ENCODE measurements at regions not wholly inside any gene's neighbourhood (a gene's known extent, or its start where the extent isn't known, plus 50 kb on each side); places are given as distances from the start of the nearest gene placed in this dataset.

DNA sequence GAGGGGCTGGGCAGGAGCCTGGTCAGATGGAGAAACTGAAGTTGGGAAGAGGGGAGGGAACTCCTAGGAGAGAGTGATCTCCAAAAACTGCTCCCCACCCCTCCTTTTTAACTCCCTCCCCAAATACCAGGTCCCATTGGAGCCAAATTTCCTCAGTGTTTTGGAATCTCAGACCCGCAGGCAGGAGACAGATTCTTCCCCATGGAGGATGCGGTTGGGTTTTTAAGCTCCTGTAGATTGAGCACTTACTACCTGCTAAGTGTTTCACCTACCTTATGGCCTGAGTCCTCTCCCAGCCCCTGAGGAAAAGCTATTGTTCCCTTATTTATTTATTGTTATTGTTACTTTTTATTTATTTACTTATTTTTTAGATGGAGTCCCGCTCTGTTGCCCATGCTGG, 73.2 kb downstream of the CEBPB start:
- POLR2A ChIA-PET: interaction anchor here (0.6 kb wide), 1 partner anchor 189 kb away, joined by 6 read pairs; no protein-coding TSS in a partner anchor
- H3K27ac Mint-ChIP-seq: no peak overlapping the region
- CTCF ChIA-PET: interaction anchor here (1.6 kb wide), 1 partner anchor 18 kb away, joined by 4 read pairs; no protein-coding TSS in a partner anchor
- TF ChIP-seq, protein P1, sequence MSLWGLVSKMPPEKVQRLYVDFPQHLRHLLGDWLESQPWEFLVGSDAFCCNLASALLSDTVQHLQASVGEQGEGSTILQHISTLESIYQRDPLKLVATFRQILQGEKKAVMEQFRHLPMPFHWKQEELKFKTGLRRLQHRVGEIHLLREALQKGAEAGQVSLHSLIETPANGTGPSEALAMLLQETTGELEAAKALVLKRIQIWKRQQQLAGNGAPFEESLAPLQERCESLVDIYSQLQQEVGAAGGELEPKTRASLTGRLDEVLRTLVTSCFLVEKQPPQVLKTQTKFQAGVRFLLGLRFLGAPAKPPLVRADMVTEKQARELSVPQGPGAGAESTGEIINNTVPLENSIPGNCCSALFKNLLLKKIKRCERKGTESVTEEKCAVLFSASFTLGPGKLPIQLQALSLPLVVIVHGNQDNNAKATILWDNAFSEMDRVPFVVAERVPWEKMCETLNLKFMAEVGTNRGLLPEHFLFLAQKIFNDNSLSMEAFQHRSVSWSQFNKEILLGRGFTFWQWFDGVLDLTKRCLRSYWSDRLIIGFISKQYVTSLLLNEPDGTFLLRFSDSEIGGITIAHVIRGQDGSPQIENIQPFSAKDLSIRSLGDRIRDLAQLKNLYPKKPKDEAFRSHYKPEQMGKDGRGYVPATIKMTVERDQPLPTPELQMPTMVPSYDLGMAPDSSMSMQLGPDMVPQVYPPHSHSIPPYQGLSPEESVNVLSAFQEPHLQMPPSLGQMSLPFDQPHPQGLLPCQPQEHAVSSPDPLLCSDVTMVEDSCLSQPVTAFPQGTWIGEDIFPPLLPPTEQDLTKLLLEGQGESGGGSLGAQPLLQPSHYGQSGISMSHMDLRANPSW (CRISPR knock-in tag; conservative IDR thresholded peaks at IDR 0.05; ENCODE audit: low read depth): no peak
- no peak for TF ChIP-seq RORB (CRISPR knock-in tag; IDR thresholded peaks at IDR 0.05)
- TF ChIP-seq, protein P2, sequence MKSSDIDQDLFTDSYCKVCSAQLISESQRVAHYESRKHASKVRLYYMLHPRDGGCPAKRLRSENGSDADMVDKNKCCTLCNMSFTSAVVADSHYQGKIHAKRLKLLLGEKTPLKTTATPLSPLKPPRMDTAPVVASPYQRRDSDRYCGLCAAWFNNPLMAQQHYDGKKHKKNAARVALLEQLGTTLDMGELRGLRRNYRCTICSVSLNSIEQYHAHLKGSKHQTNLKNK (CRISPR knock-in tag; IDR thresholded peaks at IDR 0.05): no peak
- no peak for TF ChIP-seq ELF4 (CRISPR knock-in tag; IDR thresholded peaks at IDR 0.05; ENCODE audit: low read depth)
- no peak for TF ChIP-seq ZNF671 (CRISPR knock-in tag; IDR thresholded peaks at IDR 0.05)
- TF ChIP-seq TEAD4 (CRISPR knock-in tag; IDR thresholded peaks at IDR 0.05): no peak
- TF ChIP-seq EMX1 (CRISPR knock-in tag; IDR thresholded peaks at IDR 0.05): no peak
- no peak for TF ChIP-seq ZNF219 (CRISPR knock-in tag; IDR thresholded peaks at IDR 0.05; ENCODE audit: borderline replicate concordance)
- TF ChIP-seq, protein P3, sequence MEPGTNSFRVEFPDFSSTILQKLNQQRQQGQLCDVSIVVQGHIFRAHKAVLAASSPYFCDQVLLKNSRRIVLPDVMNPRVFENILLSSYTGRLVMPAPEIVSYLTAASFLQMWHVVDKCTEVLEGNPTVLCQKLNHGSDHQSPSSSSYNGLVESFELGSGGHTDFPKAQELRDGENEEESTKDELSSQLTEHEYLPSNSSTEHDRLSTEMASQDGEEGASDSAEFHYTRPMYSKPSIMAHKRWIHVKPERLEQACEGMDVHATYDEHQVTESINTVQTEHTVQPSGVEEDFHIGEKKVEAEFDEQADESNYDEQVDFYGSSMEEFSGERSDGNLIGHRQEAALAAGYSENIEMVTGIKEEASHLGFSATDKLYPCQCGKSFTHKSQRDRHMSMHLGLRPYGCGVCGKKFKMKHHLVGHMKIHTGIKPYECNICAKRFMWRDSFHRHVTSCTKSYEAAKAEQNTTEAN (CRISPR knock-in tag; IDR thresholded peaks at IDR 0.05): no peak
- no peak overlapping the region for H3K4me3 Mint-ChIP-seq
- H3K9me3 Mint-ChIP-seq: no peaks in the 10 kb centered on the region
- peaks cover 27% of the 10 kb centered on the region for H3K4me1 Mint-ChIP-seq
- H3K27me3 Mint-ChIP-seq (ENCODE audit: low read depth): no peaks in the 10 kb centered on the region
- no peaks in the 10 kb centered on the region for H3K36me3 Mint-ChIP-seq
- ATAC-seq (no peak), DNase-seq (ENCODE audit: low spot score) (no peak)

DNA sequence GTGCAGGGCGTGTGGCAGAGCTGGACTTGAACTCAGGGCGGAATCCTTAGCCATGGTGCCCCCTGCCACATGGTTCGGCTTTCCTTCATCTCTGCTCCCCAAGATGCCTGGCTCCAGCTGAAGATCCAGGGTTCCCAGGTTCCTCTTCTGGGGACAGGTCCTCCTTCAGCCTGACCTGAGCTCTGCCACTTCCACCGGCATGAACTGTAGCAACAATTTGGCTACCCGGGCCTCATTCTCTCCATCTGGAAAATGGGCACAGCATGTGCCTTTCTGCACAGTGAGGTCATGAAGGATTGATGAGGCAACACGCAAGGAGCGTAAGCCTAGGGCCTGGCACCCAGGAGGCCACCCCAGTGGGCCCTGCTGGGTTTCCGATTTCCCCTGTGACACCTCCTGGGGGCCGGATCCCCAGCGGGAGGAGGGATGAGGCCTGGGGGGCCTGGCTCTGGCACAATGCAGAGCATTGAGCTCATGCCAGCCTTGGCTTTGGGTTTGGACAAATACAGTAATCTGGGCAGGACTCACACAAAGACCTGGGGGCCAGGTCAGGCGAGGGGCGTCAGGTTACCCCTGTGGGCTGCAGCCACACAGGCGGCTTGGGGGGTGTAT, 74.0 kb downstream of the CEBPB start:
- DNase-seq (ENCODE audit: low spot score) (no peak), ATAC-seq (no peak)
- POLR2A ChIA-PET: interaction anchor here (0.6 kb wide), 1 partner anchor 188 kb away, joined by 6 read pairs; no protein-coding TSS in a partner anchor
- peaks cover 26% of the 10 kb centered on the region for H3K4me1 Mint-ChIP-seq
- no peak overlapping the region for H3K4me3 Mint-ChIP-seq
- CTCF ChIA-PET: interaction anchor here (1.6 kb wide), 1 partner anchor 17 kb away, joined by 4 read pairs; no protein-coding TSS in a partner anchor
- no peaks in the 10 kb centered on the region for H3K36me3 Mint-ChIP-seq
- H3K27me3 Mint-ChIP-seq (ENCODE audit: low read depth): no peaks in the 10 kb centered on the region
- TF ChIP-seq MYBL2 (CRISPR knock-in tag; IDR thresholded peaks at IDR 0.05): no peak
- TF ChIP-seq TP53 (CRISPR knock-in tag; IDR thresholded peaks at IDR 0.05): no peak
- no peak for TF ChIP-seq ZNF396 (CRISPR knock-in tag; IDR thresholded peaks at IDR 0.05; ENCODE audit: borderline replicate concordance)
- no peaks in the 10 kb centered on the region for H3K9me3 Mint-ChIP-seq
- no peak overlapping the region for H3K27ac Mint-ChIP-seq

DNA sequence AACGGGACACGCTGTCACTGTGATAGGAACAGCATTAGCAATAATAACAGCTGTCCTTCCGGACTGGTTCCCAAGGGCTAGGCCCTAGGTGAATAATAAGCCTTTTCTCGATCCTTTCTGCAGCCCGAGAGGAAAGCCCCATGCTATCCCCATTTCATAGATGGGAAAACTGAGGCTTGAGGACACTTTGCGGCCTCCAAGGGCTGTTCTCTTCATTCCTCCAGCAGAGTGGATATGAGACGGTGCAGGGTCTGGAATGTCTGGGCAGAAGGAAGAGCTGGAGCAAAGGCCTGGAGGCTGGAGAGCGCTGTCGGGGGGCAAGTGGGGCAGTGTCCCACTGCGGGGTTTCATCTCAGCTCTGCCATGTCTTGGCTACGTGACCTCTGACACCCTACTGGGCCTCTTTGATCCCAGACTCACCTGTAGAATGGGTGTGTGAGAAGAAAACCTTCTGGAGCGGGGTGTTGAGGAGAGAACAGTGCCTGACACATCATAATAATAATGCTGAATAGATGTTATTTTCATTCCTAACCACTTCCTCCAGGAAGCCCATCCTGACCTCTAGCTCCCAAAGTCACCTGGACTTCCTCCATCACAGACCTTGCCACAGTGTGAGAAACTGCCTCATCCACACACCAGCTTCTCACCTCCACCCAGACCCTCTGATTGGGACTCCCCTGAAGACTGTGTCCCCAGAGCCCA, 74.8 kb downstream of the CEBPB start:
- no peak overlapping the region for H3K4me3 Mint-ChIP-seq
- peaks cover 21% of the 10 kb centered on the region for H3K4me1 Mint-ChIP-seq
- ATAC-seq (no peak), DNase-seq (ENCODE audit: low spot score) (no peak)
- TF ChIP-seq ZBTB21 (CRISPR knock-in tag; IDR thresholded peaks at IDR 0.05; ENCODE audit: borderline replicate concordance) (no peak), GTF2I (CRISPR knock-in tag; conservative IDR thresholded peaks at IDR 0.05) (0 out of 2 replicates have a peak, but pooled peaks have one; percentile 29)
- POLR2A ChIA-PET: no interaction called here
- no peaks in the 10 kb centered on the region for H3K27me3 Mint-ChIP-seq (ENCODE audit: low read depth)
- H3K9me3 Mint-ChIP-seq: no peaks in the 10 kb centered on the region
- CTCF ChIA-PET: no interaction called here
- H3K27ac Mint-ChIP-seq: no peak overlapping the region
- H3K36me3 Mint-ChIP-seq: no peaks in the 10 kb centered on the region

All from WTC11 (cell line).